Activated CD4-positive, alpha-beta memory T cell treated with anti-CD3 and anti-CD28 coated beads for 36 hours (primary cell): ENCODE measurements at regions not wholly inside any gene's neighbourhood (a gene's known extent, or its start where the extent isn't known, plus 50 kb on each side); places are given as distances from the start of the nearest gene placed in this dataset.
"Not testable (repeated sequence)": the region's sequence is repeated elsewhere in the genome, so short reads cannot be mapped to it uniquely, and the experiment has no call there.

Experiments
- CTCF ChIA-PET: fragments of 350-600 bp; sonication (Branson Sonifier 250); formaldehyde crosslinking; loops from one replicate; lab custom pipeline; 2021; ENCODE audit warnings: antibody characterized with exemption, inconsistent platforms; lab: Charles Lee
- POLR2A ChIA-PET: fragments of 350-600 bp; sonication (Branson Sonifier 250); formaldehyde crosslinking; loops from one replicate; lab custom pipeline; 2021; ENCODE audit warnings: antibody characterized with exemption; lab: Charles Lee
- DNase-seq: peaks from one replicate; pipeline ENCODE4 v3.0.0-alpha.2; 2020
- H3K27ac Mint-ChIP-seq: one replicate; pipeline ENCODE4 v1.8.0; 2021; ENCODE audit warnings: mixed read lengths
- H3K27me3 Mint-ChIP-seq: one replicate; pipeline ENCODE4 v1.8.0; 2021; ENCODE audit warnings: mixed read lengths
- H3K36me3 Mint-ChIP-seq: one replicate; pipeline ENCODE4 v1.8.0; 2021; ENCODE audit warnings: mixed read lengths
- H3K4me1 Mint-ChIP-seq: one replicate; pipeline ENCODE4 v1.8.0; 2021; ENCODE audit warnings: low read depth, mixed read lengths
- H3K4me3 Mint-ChIP-seq: one replicate; pipeline ENCODE4 v1.8.0; 2021; ENCODE audit warnings: mild to moderate bottlenecking, mixed read lengths
- H3K9me3 Mint-ChIP-seq: one replicate; pipeline ENCODE4 v1.8.0; 2021; ENCODE audit warnings: mixed read lengths
- intact Hi-C: fragments of 100-400 bp; cut with micrococcal nuclease; formaldehyde crosslinking; loops from one replicate; pipeline ENCODE4 v1.15.1; 2023

- no peak overlapping the region for H3K27ac Mint-ChIP-seq
- no peaks in the 10 kb centered on the region for H3K27me3 Mint-ChIP-seq
- ChIA-PET CTCF (no interaction called here), POLR2A (no interaction called here)
- no peaks in the 10 kb centered on the region for H3K4me1 Mint-ChIP-seq
- H3K9me3 Mint-ChIP-seq, result peaks cover 41% of the 10 kb centered on the region
- intact Hi-C loops, result no loop called here
- DNase-seq, result no peak
- no peak overlapping the region for H3K4me3 Mint-ChIP-seq
- H3K36me3 Mint-ChIP-seq, result no peaks in the 10 kb centered on the region
These were observed 248.1 kb upstream of the IZUMO3 start for GRCh38 chr9:24793787-24794186.

DNA sequence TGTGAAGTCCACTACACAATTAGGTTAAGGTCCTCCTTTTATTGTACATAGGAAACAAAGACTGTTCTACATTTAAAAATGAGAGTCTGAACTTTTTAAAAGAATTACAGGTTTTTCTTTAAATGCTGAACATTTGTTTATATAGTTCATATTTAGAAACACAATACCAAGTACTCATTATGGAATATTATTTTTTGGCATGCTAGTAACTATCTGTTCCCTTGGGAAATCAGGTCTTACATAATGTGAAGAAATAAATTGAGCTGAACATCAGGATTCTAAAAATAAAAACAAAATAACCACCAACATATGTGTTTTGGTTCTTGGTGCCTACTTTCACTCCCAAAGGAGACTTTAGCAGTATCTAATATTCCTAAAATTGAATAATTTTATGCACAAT lies 230.5 kb upstream of the IZUMO3 start:
- intact Hi-C loops, result no loop called here
- no peak overlapping the region for H3K27ac Mint-ChIP-seq
- H3K9me3 Mint-ChIP-seq, result peaks cover 26% of the 10 kb centered on the region

DNA sequence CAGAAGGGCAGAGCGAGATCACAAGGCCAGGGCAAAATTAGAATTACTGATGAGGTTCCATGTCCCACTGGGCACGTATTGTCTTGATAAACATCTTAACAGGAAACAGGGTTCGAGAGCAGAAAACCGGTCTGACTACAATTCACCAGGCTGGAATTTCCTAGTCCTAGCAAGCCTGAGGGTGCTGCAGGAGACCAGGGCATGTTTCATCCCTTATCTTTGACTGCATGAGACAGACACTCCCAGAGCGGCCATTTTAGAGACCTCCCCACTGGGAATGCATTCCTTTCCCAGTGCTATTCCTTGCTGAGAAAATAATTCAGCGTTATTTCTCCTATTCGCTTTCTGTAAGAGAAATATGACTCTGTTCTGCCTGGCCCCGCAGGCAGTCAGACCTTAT lies 228.5 kb upstream of the IZUMO3 start:
- H3K36me3 Mint-ChIP-seq, DNase-seq, CTCF ChIA-PET, H3K4me1 Mint-ChIP-seq, H3K27ac Mint-ChIP-seq, H3K4me3 Mint-ChIP-seq, intact Hi-C loops, POLR2A ChIA-PET, H3K27me3 Mint-ChIP-seq: not testable (repeated sequence)
- peaks cover 30% of the 10 kb centered on the region for H3K9me3 Mint-ChIP-seq

More for the DNA sequence above, 230.5 kb upstream of the IZUMO3 start:
- ChIA-PET POLR2A (no interaction called here), CTCF (no interaction called here)
- Mint-ChIP-seq H3K4me1 (no peaks in the 10 kb centered on the region), H3K4me3 (no peak overlapping the region), H3K36me3 (peaks cover 1% of the 10 kb centered on the region), H3K27me3 (no peaks in the 10 kb centered on the region)
- no peak for DNase-seq

DNA sequence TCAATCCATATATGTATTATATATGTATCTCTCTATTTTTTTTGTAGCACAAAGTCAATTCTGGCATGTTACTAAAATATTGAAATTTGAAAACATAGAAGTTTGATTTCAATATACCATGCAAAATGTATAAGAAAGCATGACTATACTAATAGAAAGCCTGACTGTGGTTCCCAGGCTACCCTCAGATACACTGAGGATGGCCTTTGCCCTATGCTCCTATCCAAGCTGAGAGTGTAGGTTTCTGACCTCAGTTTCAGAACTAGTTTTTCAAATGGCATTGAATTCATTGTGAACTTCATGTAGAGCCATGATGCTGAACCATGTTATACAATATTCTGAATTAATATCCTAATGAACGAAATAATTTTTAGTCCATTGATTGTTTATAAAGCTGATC lies 220.4 kb upstream of the IZUMO3 start:
- Mint-ChIP-seq H3K4me3 (no peak overlapping the region), H3K27ac (no peak overlapping the region), H3K27me3 (no peaks in the 10 kb centered on the region), H3K4me1 (no peaks in the 10 kb centered on the region), H3K9me3 (peaks cover 44% of the 10 kb centered on the region), H3K36me3 (no peaks in the 10 kb centered on the region)
- DNase-seq, result no peak
- POLR2A ChIA-PET, result no interaction called here
- CTCF ChIA-PET, result no interaction called here
- intact Hi-C loops, result no loop called here

GRCh38 chr9:24765025-24765756 lies 219.5 kb upstream of the IZUMO3 start:
- Mint-ChIP-seq H3K4me3 (no peak overlapping the region), H3K9me3 (peaks cover 53% of the 10 kb centered on the region), H3K27ac (no peak overlapping the region), H3K36me3 (no peaks in the 10 kb centered on the region), H3K27me3 (no peaks in the 10 kb centered on the region), H3K4me1 (no peaks in the 10 kb centered on the region)
- ChIA-PET POLR2A (no interaction called here), CTCF (no interaction called here)
- DNase-seq, result no peak
- intact Hi-C loops, result no loop called here

GRCh38 chr9:24738421-24738961 lies 192.8 kb upstream of the IZUMO3 start:
- intact Hi-C loops, result no loop called here
- Mint-ChIP-seq H3K9me3 (peaks cover 22% of the 10 kb centered on the region), H3K27me3 (no peaks in the 10 kb centered on the region), H3K36me3 (no peaks in the 10 kb centered on the region), H3K4me3 (no peak overlapping the region), H3K27ac (no peak overlapping the region), H3K4me1 (no peaks in the 10 kb centered on the region)
- ChIA-PET CTCF (no interaction called here), POLR2A (no interaction called here)
- DNase-seq, result no peak

DNA sequence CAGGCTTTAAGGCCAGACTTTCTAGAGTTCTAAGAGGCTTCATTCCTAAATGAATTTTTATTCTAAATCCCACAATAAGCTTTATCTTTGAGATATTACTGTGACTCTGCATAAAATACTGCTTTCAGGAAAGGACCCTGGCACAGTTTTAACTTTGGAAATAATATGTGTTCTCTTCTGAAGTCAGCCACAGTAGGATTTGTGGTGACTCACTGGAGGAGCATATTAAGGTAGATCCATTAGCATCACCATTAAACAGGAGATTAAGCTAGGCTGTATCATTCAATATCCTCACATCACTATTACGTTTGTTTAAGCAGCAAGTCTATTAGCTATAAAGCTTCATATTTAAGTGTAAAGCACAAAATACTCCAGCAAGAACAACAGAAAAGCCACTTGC lies 186.1 kb upstream of the IZUMO3 start:
- POLR2A ChIA-PET, result no interaction called here
- H3K4me3 Mint-ChIP-seq, result no peak overlapping the region
- no peaks in the 10 kb centered on the region for H3K27me3 Mint-ChIP-seq
- CTCF ChIA-PET, result no interaction called here
- peaks cover 6% of the 10 kb centered on the region for H3K9me3 Mint-ChIP-seq
- H3K36me3 Mint-ChIP-seq, result no peaks in the 10 kb centered on the region
- intact Hi-C loops, result no loop called here
- DNase-seq, result no peak
- no peak overlapping the region for H3K27ac Mint-ChIP-seq
- H3K4me1 Mint-ChIP-seq, result no peaks in the 10 kb centered on the region

DNA sequence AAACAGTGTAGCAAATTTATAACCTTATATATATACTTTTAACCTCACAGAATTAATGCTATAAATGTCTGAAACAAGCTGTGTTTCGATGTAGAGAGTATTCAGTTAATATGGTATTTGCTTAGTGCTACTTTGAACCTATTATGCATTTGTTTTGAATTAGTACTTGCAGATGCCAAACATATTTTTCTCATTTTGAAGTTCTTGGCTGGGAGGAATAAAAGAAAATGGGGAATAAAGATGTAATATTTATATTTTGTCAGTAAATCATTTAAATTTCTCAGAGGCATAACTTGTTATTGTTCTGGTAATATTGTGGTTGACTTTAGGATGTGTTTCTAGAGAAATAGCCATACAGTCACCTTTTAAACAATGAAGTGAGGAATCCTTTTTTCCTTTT lies 175.9 kb upstream of the IZUMO3 start:
- H3K4me3 Mint-ChIP-seq, result no peak overlapping the region
- no peak overlapping the region for H3K27ac Mint-ChIP-seq
- intact Hi-C loops, result no loop called here
- peaks cover 34% of the 10 kb centered on the region for H3K9me3 Mint-ChIP-seq
- ChIA-PET CTCF (no interaction called here), POLR2A (no interaction called here)
- H3K36me3 Mint-ChIP-seq, result no peaks in the 10 kb centered on the region
- no peaks in the 10 kb centered on the region for H3K4me1 Mint-ChIP-seq
- H3K27me3 Mint-ChIP-seq, result no peaks in the 10 kb centered on the region
- DNase-seq, result no peak

DNA sequence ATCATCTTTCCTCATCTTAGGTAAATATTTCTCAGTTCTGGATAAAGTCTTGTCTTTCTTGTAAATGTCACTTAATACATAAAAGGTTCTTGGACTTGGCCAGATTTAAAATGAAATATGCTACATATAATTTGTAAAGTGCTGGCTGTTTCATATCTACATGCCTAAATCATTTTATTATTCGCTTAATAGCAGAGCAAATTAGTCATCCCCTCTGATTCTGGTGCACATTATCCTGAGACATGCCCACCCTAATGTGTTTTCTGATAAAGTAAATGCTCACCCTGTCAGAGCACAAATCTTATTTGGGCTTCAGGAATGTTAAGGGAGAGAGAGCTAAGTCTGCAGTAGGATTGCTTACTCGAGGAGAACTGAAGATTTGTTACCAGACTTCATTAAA lies 166.5 kb upstream of the IZUMO3 start:
- no peaks in the 10 kb centered on the region for H3K36me3 Mint-ChIP-seq
- no peak for DNase-seq
- no peak overlapping the region for H3K4me3 Mint-ChIP-seq
- no peaks in the 10 kb centered on the region for H3K4me1 Mint-ChIP-seq
- no peaks in the 10 kb centered on the region for H3K27me3 Mint-ChIP-seq
- H3K27ac Mint-ChIP-seq, result no peak overlapping the region
- ChIA-PET POLR2A (no interaction called here), CTCF (no interaction called here)
- intact Hi-C loops, result no loop called here
- H3K9me3 Mint-ChIP-seq, result peaks cover 20% of the 10 kb centered on the region

DNA sequence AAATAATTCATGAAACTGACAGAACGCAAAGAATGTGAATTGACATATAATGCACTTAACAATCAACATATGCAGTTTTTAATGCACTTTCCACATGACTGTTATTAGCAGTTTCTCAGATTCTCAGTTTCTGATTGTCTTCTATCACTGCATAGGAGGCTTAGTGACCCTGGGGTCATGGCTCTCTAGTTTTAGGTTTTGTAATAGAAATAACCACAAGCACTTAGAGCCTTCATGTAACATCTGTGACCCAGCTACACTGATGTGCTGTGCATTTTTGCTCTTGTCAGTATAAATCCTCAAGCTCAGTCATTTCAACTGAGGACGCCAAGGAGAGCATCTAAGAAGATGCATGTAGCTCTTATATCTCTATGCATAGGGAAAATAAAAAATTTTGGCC lies 163.1 kb upstream of the IZUMO3 start:
- H3K9me3 Mint-ChIP-seq, result peaks cover 17% of the 10 kb centered on the region
- no peaks in the 10 kb centered on the region for H3K36me3 Mint-ChIP-seq
- CTCF ChIA-PET, result no interaction called here
- H3K4me1 Mint-ChIP-seq, result no peaks in the 10 kb centered on the region
- POLR2A ChIA-PET, result no interaction called here
- H3K27ac Mint-ChIP-seq, result no peak overlapping the region
- intact Hi-C loops, result no loop called here
- no peaks in the 10 kb centered on the region for H3K27me3 Mint-ChIP-seq
- no peak overlapping the region for H3K4me3 Mint-ChIP-seq
- DNase-seq, result no peak

GRCh38 chr9:24698881-24699518 lies 153.3 kb upstream of the IZUMO3 start:
- no peak overlapping the region for H3K4me3 Mint-ChIP-seq
- ChIA-PET POLR2A (no interaction called here), CTCF (no interaction called here)
- no peaks in the 10 kb centered on the region for H3K27me3 Mint-ChIP-seq
- H3K27ac Mint-ChIP-seq, result no peak overlapping the region
- intact Hi-C loops, result no loop called here
- peaks cover 24% of the 10 kb centered on the region for H3K9me3 Mint-ChIP-seq
- H3K36me3 Mint-ChIP-seq, result no peaks in the 10 kb centered on the region
- no peak for DNase-seq
- peaks cover 3% of the 10 kb centered on the region for H3K4me1 Mint-ChIP-seq

- POLR2A ChIA-PET, result no interaction called here
- no peak overlapping the region for H3K27ac Mint-ChIP-seq
- H3K4me1 Mint-ChIP-seq, result no peaks in the 10 kb centered on the region
- no peaks in the 10 kb centered on the region for H3K27me3 Mint-ChIP-seq
- CTCF ChIA-PET, result no interaction called here
- H3K9me3 Mint-ChIP-seq, result peaks cover 20% of the 10 kb centered on the region
- no peaks in the 10 kb centered on the region for H3K36me3 Mint-ChIP-seq
- no peak for DNase-seq
- intact Hi-C loops, result no loop called here
- H3K4me3 Mint-ChIP-seq, result no peak overlapping the region
These were observed 126.6 kb upstream of the IZUMO3 start for GRCh38 chr9:24672336-24672735.

- CTCF ChIA-PET, result no interaction called here
- peaks cover 2% of the 10 kb centered on the region for H3K36me3 Mint-ChIP-seq
- H3K4me3 Mint-ChIP-seq, result no peak overlapping the region
- intact Hi-C loops, result no loop called here
- H3K4me1 Mint-ChIP-seq, result no peaks in the 10 kb centered on the region
- no peaks in the 10 kb centered on the region for H3K27me3 Mint-ChIP-seq
- DNase-seq, result no peak
- H3K27ac Mint-ChIP-seq, result no peak overlapping the region
- peaks cover 28% of the 10 kb centered on the region for H3K9me3 Mint-ChIP-seq
- POLR2A ChIA-PET, result no interaction called here
These were observed 111.7 kb upstream of the IZUMO3 start for GRCh38 chr9:24657387-24657786.
